GM18517 (cell line): ENCODE measurements at regions not wholly inside any gene's neighbourhood (a gene's known extent, or its start where the extent isn't known, plus 50 kb on each side); places are given as distances from the start of the nearest gene placed in this dataset.
"Not testable (repeated sequence)": the region's sequence is repeated elsewhere in the genome, so short reads cannot be mapped to it uniquely, and the experiment has no call there.

Experiments used
- ATAC-seq: cut with Tn5 transposase; IDR thresholded peaks from one replicate; pipeline ENCODE4 v1.9.1; 2021; ENCODE audit warnings: mild to moderate bottlenecking, moderate library complexity; ENCODE audit not compliant: unreplicated experiment

DNA sequence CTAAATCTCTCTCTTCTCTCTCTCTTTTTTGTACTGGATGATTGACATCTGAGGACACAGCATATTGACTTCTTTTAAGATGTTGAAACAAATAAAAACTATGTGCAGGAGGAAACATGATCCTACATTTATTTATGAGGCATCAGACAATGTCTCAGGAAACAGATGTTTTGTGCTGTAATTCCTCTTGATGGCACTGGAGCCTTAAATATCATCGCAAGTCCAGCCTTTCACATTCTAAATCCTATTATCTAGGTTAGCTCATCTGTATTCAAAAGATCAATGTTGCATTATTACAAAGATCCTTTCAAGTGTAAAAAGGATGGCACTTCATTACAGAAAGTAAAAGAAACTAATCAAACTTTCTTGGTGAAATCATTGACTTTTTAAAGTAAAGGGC is 63.9 kb downstream of the MAT2B start:
- ATAC-seq: no peak

GRCh38 chr5:163571744-163572143 is 66.3 kb downstream of the MAT2B start:
- no peak for ATAC-seq

- no peak for ATAC-seq
These were observed 69.3 kb downstream of the MAT2B start for GRCh38 chr5:163574472-163575440.

GRCh38 chr5:163578652-163579051 is 73.2 kb downstream of the MAT2B start:
- ATAC-seq: no peak

DNA sequence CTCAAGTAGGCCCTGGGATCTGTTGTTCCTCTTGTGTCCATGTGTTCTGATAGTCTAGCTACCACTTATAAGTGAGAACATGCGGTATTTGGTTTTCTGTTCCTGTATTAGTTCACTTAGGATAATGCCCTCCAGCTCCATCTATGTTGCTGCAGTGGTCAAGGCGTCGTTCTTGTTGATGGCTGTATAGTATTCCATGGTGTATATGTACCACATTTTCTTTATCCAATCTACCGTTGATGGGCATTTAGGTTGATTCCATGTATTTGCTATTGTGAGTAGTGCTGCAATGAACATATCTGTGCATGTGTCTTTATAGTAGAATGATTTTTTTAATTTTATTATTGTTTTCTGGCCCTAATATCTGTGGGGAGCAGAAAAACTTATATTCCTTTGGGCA is 74.3 kb downstream of the MAT2B start:
- ATAC-seq: no peak

GRCh38 chr5:163580516-163580915 is 75.1 kb downstream of the MAT2B start:
- ATAC-seq: no peak

GRCh38 chr5:163583491-163584153 is 78.2 kb downstream of the MAT2B start:
- not testable (repeated sequence) for ATAC-seq

GRCh38 chr5:163585206-163585605 is 79.8 kb downstream of the MAT2B start:
- no peak for ATAC-seq

DNA sequence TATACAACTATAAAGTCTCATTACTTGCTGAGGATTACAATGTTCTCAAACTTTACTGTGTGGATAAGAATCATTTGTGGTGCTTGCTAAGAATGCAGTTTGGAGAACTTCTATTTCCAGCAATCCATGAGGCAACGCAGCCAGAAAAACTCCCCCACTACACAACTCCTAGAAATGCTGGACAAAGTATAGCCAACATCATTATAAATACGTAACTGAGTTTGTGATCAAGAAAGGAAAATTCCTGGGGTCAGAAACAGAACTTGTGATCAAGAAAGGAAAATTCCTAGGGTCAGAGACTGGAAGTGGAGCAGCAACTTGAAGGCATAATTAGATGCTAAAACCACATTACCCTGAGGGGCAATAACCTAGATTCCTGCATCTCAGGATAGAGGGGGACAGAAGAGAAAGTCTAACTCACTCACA is 81.1 kb downstream of the MAT2B start:
- ATAC-seq: no peak

GRCh38 chr5:163594951-163595350 is 89.5 kb downstream of the MAT2B start:
- ATAC-seq: no peak

DNA sequence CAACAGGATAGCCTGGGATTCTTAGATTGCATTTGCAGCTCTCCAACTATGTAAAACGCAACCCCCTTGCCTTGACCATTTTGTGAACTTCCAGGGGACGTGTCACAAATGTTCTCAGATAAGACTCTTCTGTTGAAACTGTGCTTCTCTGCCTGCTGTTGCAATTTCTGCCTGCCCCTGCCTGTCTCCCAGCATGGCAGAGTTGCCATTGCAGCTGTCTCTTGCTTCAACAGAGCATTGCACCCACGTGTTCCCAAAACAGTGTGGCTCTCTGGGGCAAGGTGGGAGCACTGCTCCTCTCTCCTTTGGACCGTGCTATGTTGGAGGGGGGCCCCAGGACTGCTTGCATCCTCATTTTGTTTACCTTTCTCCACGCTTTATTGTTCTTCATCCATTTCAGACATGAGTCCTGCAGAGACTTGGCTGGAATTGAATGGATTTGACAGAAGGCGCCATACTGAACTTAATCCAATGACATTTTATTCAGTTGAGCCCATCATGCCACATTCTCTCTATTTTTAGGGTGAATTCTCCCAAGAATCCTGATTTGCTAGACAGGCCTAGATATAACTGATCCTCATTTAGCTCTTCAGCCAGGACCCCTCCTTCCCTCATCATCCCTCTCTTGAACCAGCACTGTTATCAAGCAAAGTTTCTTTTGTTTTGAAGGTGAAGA is 90.7 kb downstream of the MAT2B start:
- ATAC-seq: no peak

DNA sequence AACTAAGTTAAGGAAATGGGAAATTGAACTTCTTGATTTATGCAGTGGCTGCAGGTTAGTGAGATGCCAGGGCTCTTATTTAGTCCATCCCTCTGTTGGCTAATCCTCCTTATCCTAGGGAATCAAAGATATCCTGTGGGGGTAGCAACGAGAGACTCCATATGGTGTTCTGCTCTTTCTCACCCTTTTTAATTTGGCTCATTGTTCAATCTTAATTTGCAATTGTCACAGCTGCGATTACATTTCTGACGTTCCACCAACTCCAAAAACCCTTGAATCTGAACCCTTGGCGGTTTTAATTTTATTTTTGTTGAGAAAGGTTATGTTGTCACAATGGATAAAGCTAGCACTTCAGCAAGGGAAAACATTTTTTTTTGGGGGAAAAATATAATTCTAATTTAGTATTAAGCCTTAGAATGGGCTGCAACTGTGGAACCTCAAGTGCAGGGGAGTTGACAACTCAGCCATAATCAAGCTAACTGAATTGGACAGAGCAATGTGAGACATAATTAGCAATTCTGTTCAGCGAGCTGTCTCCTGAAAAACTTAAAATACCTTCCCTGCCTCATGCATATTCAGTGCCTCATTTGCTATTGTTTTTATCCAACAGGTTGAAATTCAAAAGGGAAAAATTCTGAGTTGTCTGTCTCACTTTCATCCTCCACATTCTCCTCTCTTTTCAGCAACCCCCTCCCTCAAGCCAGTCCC is 91.3 kb downstream of the MAT2B start:
- ATAC-seq: no peak

DNA sequence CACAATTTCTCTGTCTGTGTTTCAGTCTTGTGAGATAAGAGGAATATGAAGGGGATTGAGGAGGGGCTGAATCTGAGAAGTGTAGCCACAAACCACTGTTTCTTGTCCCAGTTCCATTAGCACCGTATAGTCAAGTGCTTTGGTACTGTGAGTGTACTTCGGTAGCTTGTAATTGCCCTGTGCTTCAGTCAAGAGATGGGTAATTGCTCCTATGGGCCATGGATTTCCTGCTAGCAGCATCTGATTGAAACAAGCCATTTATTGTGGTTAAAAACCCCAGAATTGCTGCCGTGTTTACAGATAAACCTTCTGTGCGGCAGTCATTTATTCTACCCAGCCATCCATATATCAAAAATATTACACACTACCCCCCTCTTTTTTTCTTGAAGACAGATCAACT is 98.6 kb downstream of the MAT2B start:
- no peak for ATAC-seq

- no peak for ATAC-seq
These were observed 101.8 kb downstream of the MAT2B start for GRCh38 chr5:163607256-163607655.

DNA sequence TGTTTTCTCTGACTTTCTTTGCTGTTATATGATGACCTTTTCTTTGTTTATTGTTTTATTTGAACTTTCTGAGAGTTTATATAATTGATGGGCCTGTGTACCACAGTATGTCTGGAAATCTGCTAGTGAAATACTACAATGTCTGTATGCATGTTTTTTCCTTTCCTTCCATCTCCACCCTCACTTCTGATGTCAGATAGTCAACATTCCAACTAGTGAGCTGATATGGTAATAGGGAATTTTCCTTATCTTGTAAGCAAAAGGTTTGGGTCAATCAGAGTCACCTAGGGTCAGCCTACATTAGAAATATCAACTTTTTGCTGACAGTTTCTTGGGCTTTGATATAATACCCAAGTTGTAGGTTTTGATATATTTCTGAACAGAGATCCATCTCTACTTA is 103.2 kb downstream of the MAT2B start:
- no peak for ATAC-seq

DNA sequence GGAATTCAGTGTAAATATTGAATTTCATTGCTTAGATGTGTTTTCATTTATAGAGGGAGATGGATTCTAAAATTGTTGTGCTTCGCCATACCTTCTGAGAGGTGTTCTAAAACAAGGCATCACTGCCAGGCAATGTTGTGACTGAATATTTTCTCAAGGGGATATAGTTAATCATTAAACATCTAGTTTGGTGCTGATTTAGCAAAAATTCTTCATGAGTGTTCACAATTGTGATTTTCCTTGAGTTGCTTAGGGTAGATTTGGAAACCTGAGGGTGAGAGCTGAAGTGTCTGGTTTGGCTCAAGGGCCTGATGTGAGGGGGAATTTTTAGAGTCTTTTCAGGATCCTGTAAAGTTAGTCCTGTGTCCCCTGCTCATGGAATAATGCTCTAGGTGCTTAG is 104.5 kb downstream of the MAT2B start:
- no peak for ATAC-seq

DNA sequence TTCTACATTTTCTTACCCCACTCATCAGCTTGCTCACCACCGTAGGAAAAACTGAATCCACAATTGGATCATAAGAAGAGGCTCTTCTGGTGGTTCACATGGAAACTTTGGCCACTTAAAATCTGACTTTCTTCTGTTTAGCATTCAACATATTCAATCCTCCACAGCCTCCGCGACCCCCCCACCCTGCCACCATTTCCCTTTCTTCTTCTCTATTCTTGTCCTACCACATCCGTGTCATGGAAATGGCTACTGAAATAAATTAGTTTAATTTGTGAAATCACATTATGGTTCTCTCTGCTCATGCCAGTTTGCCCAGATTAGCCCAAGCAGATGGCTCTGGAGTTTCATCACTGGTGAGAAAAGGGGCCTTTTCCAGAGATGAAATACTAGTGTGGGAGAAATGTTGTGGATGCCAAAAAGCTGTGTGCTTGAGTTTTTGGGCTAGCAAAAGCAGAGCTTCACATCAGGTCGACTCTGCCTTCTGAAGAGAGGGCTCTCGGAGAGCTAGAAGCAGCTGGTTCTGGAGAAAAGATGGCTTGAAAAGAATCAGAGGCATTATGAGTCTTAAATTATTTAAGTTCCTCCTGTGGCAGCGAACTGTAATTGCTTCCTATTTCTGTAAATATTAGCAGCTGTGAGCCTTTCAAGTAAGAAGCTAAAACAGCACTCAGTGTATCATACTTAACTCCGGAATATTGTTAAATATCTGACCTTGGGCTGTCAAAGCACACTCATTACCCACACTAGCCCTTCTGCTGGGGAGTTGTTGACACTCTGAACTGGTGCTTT is 107.1 kb downstream of the MAT2B start:
- ATAC-seq: no peak

- ATAC-seq: no peak
These were observed 107.7 kb downstream of the MAT2B start for GRCh38 chr5:163613150-163613442.

- ATAC-seq: no peak
These were observed 109.4 kb downstream of the MAT2B start for GRCh38 chr5:163614787-163615186.

DNA sequence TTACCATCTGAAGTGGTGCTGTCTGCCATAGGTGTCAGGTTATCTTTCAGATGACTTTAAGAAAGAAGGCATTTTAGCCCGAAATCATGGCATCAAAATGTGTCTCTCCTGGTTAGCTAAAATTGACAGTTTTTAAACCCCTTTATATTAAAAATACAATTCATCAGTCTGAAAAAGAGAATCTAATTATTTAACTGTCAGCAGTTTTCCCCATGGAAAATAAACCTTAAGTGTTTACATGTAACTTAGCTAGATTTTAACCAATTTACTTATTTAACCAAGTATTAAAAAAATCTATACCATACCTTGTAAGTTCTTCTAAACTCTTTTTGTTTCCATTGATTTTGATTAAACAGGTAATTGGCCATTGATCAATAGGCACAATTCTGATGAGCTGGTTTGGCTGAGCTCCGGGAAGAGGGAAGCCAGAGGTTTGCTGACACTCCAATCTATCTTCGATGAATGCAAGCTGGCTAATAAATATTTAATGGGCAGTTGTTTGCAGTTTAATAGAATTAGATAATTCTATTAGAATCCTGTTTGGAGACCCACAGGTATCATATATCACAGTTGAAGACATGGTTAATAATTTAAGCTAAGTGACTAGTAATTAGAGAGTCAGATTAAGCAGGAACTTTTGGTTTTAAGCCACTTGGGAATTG is 114.0 kb downstream of the MAT2B start:
- ATAC-seq: no peak
